H9 (cell line): ENCODE measurements at regions not wholly inside any gene's neighbourhood (a gene's known extent, or its start where the extent isn't known, plus 50 kb on each side); places are given as distances from the start of the nearest gene placed in this dataset.

Source experiments
- DNase-seq: peaks from one replicate; pipeline ENCODE4 v3.0.0-alpha.2; 2017
- H2AFZ ChIP-seq: one replicate; pipeline ENCODE4 v1.6.1; 2013; ENCODE audit warnings: mild to moderate bottlenecking, low read length, control low read depth, moderate library complexity
- H2AK5ac ChIP-seq: 2 replicates; pipeline ENCODE4 v1.6.1; 2013; ENCODE audit warnings: low read length, control low read depth, mixed read lengths; ENCODE audit not compliant: insufficient read length
- H2BK120ac ChIP-seq: one replicate; pipeline ENCODE4 v1.6.1; 2013; ENCODE audit warnings: low read depth, mild to moderate bottlenecking, low read length, control low read depth, inconsistent platforms; ENCODE audit not compliant: poor library complexity, severe bottlenecking
- H2BK12ac ChIP-seq: 2 replicates; pipeline ENCODE4 v1.6.1; 2013; ENCODE audit warnings: low read length, control low read depth, mixed read lengths, low read depth; ENCODE audit not compliant: insufficient read length
- H2BK15ac ChIP-seq: 2 replicates; pipeline ENCODE4 v1.6.1; 2013; ENCODE audit warnings: low read depth, low read length, control low read depth
- H2BK20ac ChIP-seq: one replicate; pipeline ENCODE4 v1.6.1; 2013; ENCODE audit warnings: low read depth, mild to moderate bottlenecking, low read length, control low read depth, inconsistent platforms; ENCODE audit not compliant: poor library complexity, severe bottlenecking
- H2BK5ac ChIP-seq: 2 replicates; pipeline ENCODE4 v1.6.1; 2013; ENCODE audit warnings: low read length, control low read depth, mixed read lengths; ENCODE audit not compliant: insufficient read length
- H3K14ac ChIP-seq: 2 replicates; pipeline ENCODE4 v1.6.1; 2013; ENCODE audit warnings: low read length, control low read depth; ENCODE audit not compliant: insufficient read depth
- H3K18ac ChIP-seq: 2 replicates; pipeline ENCODE4 v1.6.1; 2013; ENCODE audit warnings: low read depth, mild to moderate bottlenecking, mixed read lengths, low read length, control low read depth; ENCODE audit not compliant: insufficient read length
- H3K23ac ChIP-seq: 2 replicates; pipeline ENCODE4 v1.6.1; 2013; ENCODE audit warnings: low read length, control low read depth, mixed read lengths, low read depth; ENCODE audit not compliant: insufficient read length
- H3K23me2 ChIP-seq: 2 replicates; pipeline ENCODE4 v1.6.1; 2013; ENCODE audit warnings: low read depth, mild to moderate bottlenecking, mixed read lengths, low read length, control low read depth; ENCODE audit not compliant: insufficient read length, poor library complexity, severe bottlenecking
- H3K27ac ChIP-seq: 2 replicates; pipeline ENCODE4 v1.5.1; 2013; ENCODE audit warnings: low read length, control low read depth, mixed read lengths, low read depth; ENCODE audit not compliant: insufficient read length
- H3K27me3 ChIP-seq: 2 replicates; pipeline ENCODE4 v1.6.1; 2013; ENCODE audit warnings: low read length, control low read depth, inconsistent platforms; ENCODE audit not compliant: insufficient read depth
- H3K4ac ChIP-seq: 2 replicates; pipeline ENCODE4 v1.6.1; 2013; ENCODE audit warnings: low read depth, mild to moderate bottlenecking, control low read depth, inconsistent platforms, low read length, moderate library complexity
- H3K4me1 ChIP-seq: 2 replicates; pipeline ENCODE4 v1.6.1; 2013; ENCODE audit warnings: low read length, control low read depth, inconsistent platforms; ENCODE audit not compliant: insufficient read depth
- H3K4me2 ChIP-seq: 2 replicates; pipeline ENCODE4 v1.6.1; 2013; ENCODE audit warnings: low read length, control low read depth, mixed read lengths; ENCODE audit not compliant: insufficient read length, insufficient read depth
- H3K56ac ChIP-seq: 2 replicates; pipeline ENCODE4 v1.6.1; 2013; ENCODE audit warnings: low read depth, mild to moderate bottlenecking, mixed read lengths, low read length, control low read depth; ENCODE audit not compliant: insufficient read length
- H3K79me1 ChIP-seq: 2 replicates; pipeline ENCODE4 v1.6.1; 2013; ENCODE audit warnings: low read depth, mild to moderate bottlenecking, moderate library complexity, low read length, control low read depth, inconsistent platforms; ENCODE audit not compliant: insufficient read depth, poor library complexity, severe bottlenecking
- H3K79me2 ChIP-seq: 2 replicates; pipeline ENCODE4 v1.6.1; 2013; ENCODE audit warnings: low read length, control low read depth, inconsistent platforms; ENCODE audit not compliant: insufficient read depth
- H3K9ac ChIP-seq: 2 replicates; pipeline ENCODE4 v1.6.1; 2013; ENCODE audit warnings: low read length, control low read depth, mixed read lengths; ENCODE audit not compliant: insufficient read length; ENCODE audit errors: extremely low read depth
- H3K9me3 ChIP-seq: one replicate; pipeline ENCODE4 v1.6.1; 2013; ENCODE audit warnings: low read depth, low read length, inconsistent platforms; ENCODE audit not compliant: control insufficient read depth
- H3T11ph ChIP-seq: one replicate; pipeline ENCODE4 v1.6.1; 2013; ENCODE audit warnings: mild to moderate bottlenecking, low read length, control low read depth, inconsistent platforms
- H4K20me1 ChIP-seq: one replicate; pipeline ENCODE4 v1.6.1; 2013; ENCODE audit not compliant: control insufficient read depth, insufficient read length, insufficient read depth
- H4K5ac ChIP-seq: 2 replicates; pipeline ENCODE4 v1.6.1; 2013; ENCODE audit warnings: low read depth, mild to moderate bottlenecking, mixed read lengths, low read length, control low read depth; ENCODE audit not compliant: insufficient read length
- H4K8ac ChIP-seq: replicated peaks from 2 replicates; pipeline ENCODE4 v1.6.1; 2013; ENCODE audit warnings: low read length, control low read depth, mixed read lengths, low read depth; ENCODE audit not compliant: insufficient read length
- H4K91ac ChIP-seq: 2 replicates; pipeline ENCODE4 v1.6.1; 2013; ENCODE audit warnings: low read depth, mild to moderate bottlenecking, moderate library complexity, mixed read lengths, low read length, control low read depth; ENCODE audit not compliant: insufficient read length
- H3K27ac Mint-ChIP-seq, 3 experiments: 2 replicates in 2 of 3; 3 replicates in 1 of 3; pipeline ENCODE4 v1.8.0; 2020 to 2021; ENCODE audit warnings: mixed read lengths in 3 of 3, mild to moderate bottlenecking in 1 of 3, moderate library complexity in 1 of 3
- H3K27me3 Mint-ChIP-seq: 2 replicates; pipeline ENCODE4 v1.8.0; 2021; ENCODE audit warnings: low read depth, mild to moderate bottlenecking, moderate library complexity, mixed read lengths
- H3K36me3 Mint-ChIP-seq, 3 experiments: 2 replicates in 2 of 3; 3 replicates in 1 of 3; pipeline ENCODE4 v1.8.0; 2020 to 2021; ENCODE audit warnings: low read depth in 3 of 3, mixed read lengths in 3 of 3; ENCODE audit not compliant: insufficient read depth in 1 of 3
- H3K4me1 Mint-ChIP-seq, 2 experiments: 2 replicates each; pipeline ENCODE4 v1.8.0; 2020; ENCODE audit warnings: mixed read lengths in 2 of 2
- H3K4me3 Mint-ChIP-seq, 2 experiments: 2 replicates in 1 of 2; 3 replicates in 1 of 2; pipeline ENCODE4 v1.8.0; 2020 to 2021; ENCODE audit warnings: mild to moderate bottlenecking in 2 of 2, mixed read lengths in 2 of 2, moderate library complexity in 1 of 2
- H3K9me3 Mint-ChIP-seq, 2 experiments: 2 replicates in 1 of 2; 3 replicates in 1 of 2; pipeline ENCODE4 v1.8.0; 2020; ENCODE audit warnings: mild to moderate bottlenecking in 2 of 2, mixed read lengths in 2 of 2, moderate library complexity in 1 of 2
- TF ChIP-seq, protein P1 (sequence below): fragments of 200-600 bp; sonication (generic); conservative IDR thresholded peaks from 3 replicates; pipeline ENCODE4 v1.8.0; 2021; ENCODE audit warnings: antibody characterized with exemption, mild to moderate bottlenecking

DNA sequence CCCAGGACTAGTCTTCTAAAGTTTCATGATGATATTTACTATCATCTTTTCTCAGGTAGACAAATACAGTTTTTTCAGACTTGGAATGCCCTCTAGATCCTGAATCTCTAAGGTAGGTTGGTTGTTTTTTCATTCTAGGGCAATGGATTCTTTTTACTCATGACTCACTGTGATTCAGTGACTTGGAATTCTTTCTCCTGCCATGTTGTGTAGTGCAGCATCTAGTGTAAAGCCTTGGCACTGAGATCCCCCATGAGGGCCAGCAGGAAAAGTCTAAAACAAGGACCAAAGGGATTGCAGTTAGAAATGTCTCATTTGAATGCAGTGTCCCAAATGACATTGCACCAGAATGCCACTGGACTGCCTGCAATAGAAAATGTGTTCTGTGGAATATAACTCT, 430.4 kb downstream of the NEBL start:
- no peak overlapping the region for H2BK120ac ChIP-seq
- H3K23ac ChIP-seq, result no peak overlapping the region
- no peak overlapping the region for H3K27ac ChIP-seq
- no peak overlapping the region for H3K4ac ChIP-seq
- no peak overlapping the region for H3K4me2 ChIP-seq
- H2BK5ac ChIP-seq, result no peak overlapping the region
- no peaks in the 10 kb centered on the region for H3K27me3 ChIP-seq
- no peak overlapping the region for H3K56ac ChIP-seq
- H3K79me2 ChIP-seq, result no peaks in the 10 kb centered on the region
- Mint-ChIP-seq H3K9me3 (peaks cover 40 to 43% of the 10 kb centered on the region in 2 experiments), H3K36me3 (peaks cover 19 to 40% (median 36%) of the 10 kb centered on the region in 3 experiments), H3K4me1 (no peaks in the 10 kb centered on the region), H3K4me3 (no peak overlapping the region), H3K27ac (no peak overlapping the region), H3K27me3 (no peaks in the 10 kb centered on the region; the same call in 1 of the 2 replicates)
- no peak overlapping the region for H2BK12ac ChIP-seq
- H2BK15ac ChIP-seq, result no peak overlapping the region
- H4K8ac ChIP-seq, result no peak overlapping the region
- H3K79me1 ChIP-seq, result no peaks in the 10 kb centered on the region
- H3K4me1 ChIP-seq, result no peaks in the 10 kb centered on the region
- no peak overlapping the region for H4K91ac ChIP-seq
- peaks cover 8% of the 10 kb centered on the region for H3K9me3 ChIP-seq
- H4K5ac ChIP-seq, result no peak overlapping the region
- no peak overlapping the region for H3K18ac ChIP-seq
- H3K14ac ChIP-seq, result no peak overlapping the region
- H4K20me1 ChIP-seq, result no peaks in the 10 kb centered on the region
- no peak overlapping the region for H2AFZ ChIP-seq
- no peak overlapping the region for H2AK5ac ChIP-seq
- TF ChIP-seq, protein P1, sequence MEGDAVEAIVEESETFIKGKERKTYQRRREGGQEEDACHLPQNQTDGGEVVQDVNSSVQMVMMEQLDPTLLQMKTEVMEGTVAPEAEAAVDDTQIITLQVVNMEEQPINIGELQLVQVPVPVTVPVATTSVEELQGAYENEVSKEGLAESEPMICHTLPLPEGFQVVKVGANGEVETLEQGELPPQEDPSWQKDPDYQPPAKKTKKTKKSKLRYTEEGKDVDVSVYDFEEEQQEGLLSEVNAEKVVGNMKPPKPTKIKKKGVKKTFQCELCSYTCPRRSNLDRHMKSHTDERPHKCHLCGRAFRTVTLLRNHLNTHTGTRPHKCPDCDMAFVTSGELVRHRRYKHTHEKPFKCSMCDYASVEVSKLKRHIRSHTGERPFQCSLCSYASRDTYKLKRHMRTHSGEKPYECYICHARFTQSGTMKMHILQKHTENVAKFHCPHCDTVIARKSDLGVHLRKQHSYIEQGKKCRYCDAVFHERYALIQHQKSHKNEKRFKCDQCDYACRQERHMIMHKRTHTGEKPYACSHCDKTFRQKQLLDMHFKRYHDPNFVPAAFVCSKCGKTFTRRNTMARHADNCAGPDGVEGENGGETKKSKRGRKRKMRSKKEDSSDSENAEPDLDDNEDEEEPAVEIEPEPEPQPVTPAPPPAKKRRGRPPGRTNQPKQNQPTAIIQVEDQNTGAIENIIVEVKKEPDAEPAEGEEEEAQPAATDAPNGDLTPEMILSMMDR, result no peak
- no peak for DNase-seq
- H3T11ph ChIP-seq, result no peak overlapping the region
- no peaks in the 10 kb centered on the region for H3K23me2 ChIP-seq
- H2BK20ac ChIP-seq, result no peak overlapping the region
- no peak overlapping the region for H3K9ac ChIP-seq
